GM18507 (cell line): ENCODE measurements at regions not wholly inside any gene's neighbourhood (a gene's known extent, or its start where the extent isn't known, plus 50 kb on each side); places are given as distances from the start of the nearest gene placed in this dataset.

ENCODE experiments used
- DNase-seq: peaks from one replicate; pipeline ENCODE4 v3.0.0; 2011; ENCODE audit warnings: low read depth; ENCODE audit not compliant: insufficient read length; ENCODE audit errors: extremely low spot score
- FAIRE-seq: peaks from 2 replicates; lab custom pipeline; 2011; peaks lifted over from hg19 to GRCh38; lab: Jason Lieb, UNC

GRCh38 chrX:147679356-147680005, 232.2 kb upstream of the FMR1 start:
- DNase-seq: no peak
- FAIRE-seq: no peak

GRCh38 chrX:147680251-147680650, 231.5 kb upstream of the FMR1 start:
- no peak for FAIRE-seq
- DNase-seq: no peak

GRCh38 chrX:147693511-147693910, 218.2 kb upstream of the FMR1 start:
- DNase-seq: no peak
- FAIRE-seq: no peak

GRCh38 chrX:147699061-147699460, 212.7 kb upstream of the FMR1 start:
- DNase-seq: no peak
- no peak for FAIRE-seq

GRCh38 chrX:147710301-147710700, 201.4 kb upstream of the FMR1 start:
- FAIRE-seq: no peak
- no peak for DNase-seq

- FAIRE-seq: no peak
- no peak for DNase-seq
These were observed 178.3 kb upstream of the FMR1 start for GRCh38 chrX:147733369-147733768.

GRCh38 chrX:147735364-147735763, 176.4 kb upstream of the FMR1 start:
- DNase-seq: no peak
- no peak for FAIRE-seq

GRCh38 chrX:147736045-147736444, 175.7 kb upstream of the FMR1 start:
- DNase-seq: no peak
- no peak for FAIRE-seq

- DNase-seq (no peak), FAIRE-seq (no peak)
These were observed 174.0 kb upstream of the FMR1 start for GRCh38 chrX:147737690-147738089.

- FAIRE-seq: no peak
- DNase-seq: no peak
These were observed 173.5 kb upstream of the FMR1 start for GRCh38 chrX:147738265-147738664.

- DNase-seq (no peak), FAIRE-seq (no peak)
These were observed 172.5 kb upstream of the FMR1 start for GRCh38 chrX:147739196-147739595.

- FAIRE-seq (no peak), DNase-seq (no peak)
These were observed 169.9 kb upstream of the FMR1 start for GRCh38 chrX:147741776-147742175.

- no peak for FAIRE-seq
- no peak for DNase-seq
These were observed 162.4 kb upstream of the FMR1 start for GRCh38 chrX:147749308-147749707.

- no peak for FAIRE-seq
- no peak for DNase-seq
These were observed 154.0 kb upstream of the FMR1 start for GRCh38 chrX:147757750-147758149.

GRCh38 chrX:147763131-147763530, 148.6 kb upstream of the FMR1 start:
- no peak for DNase-seq
- no peak for FAIRE-seq

- no peak for DNase-seq
These were observed 146.9 kb upstream of the FMR1 start for GRCh38 chrX:147764868-147765267.

GRCh38 chrX:147770858-147771257, 140.9 kb upstream of the FMR1 start:
- FAIRE-seq (no peak), DNase-seq (no peak)

More at GRCh38 chrX:147764868-147765267, 146.9 kb upstream of the FMR1 start:
- FAIRE-seq: no peak

GRCh38 chrX:147776988-147777387, 134.7 kb upstream of the FMR1 start:
- FAIRE-seq (no peak), DNase-seq (no peak)

GRCh38 chrX:147779173-147779572, 132.5 kb upstream of the FMR1 start:
- FAIRE-seq (no peak), DNase-seq (no peak)

GRCh38 chrX:147781844-147782243, 129.9 kb upstream of the FMR1 start:
- FAIRE-seq (no peak), DNase-seq (no peak)

GRCh38 chrX:147788641-147789350, 122.9 kb upstream of the FMR1 start:
- DNase-seq: no peak
- no peak for FAIRE-seq
